Fibroblast of lung (primary cell): ENCODE measurements at regions not wholly inside any gene's neighbourhood (a gene's known extent, or its start where the extent isn't known, plus 50 kb on each side); places are given as distances from the start of the nearest gene placed in this dataset.

Experiments
- DNase-seq, 2 donors: peaks; one replicate each; pipeline versions ENCODE4 v3.0.0 to v3.0.0-alpha.2; 2010; ENCODE audit warnings: low read depth in 2 of 2
- H2AFZ ChIP-seq: 2 replicates; pipeline ENCODE4 v1.5.1; 2012; ENCODE audit warnings: low read length, control low read depth, inconsistent platforms
- H3K27ac ChIP-seq: 2 replicates; pipeline ENCODE4 v1.5.1; 2011; ENCODE audit warnings: low read length, control low read depth; ENCODE audit not compliant: insufficient read depth
- H3K27me3 ChIP-seq: 2 replicates; pipeline ENCODE4 v1.5.1; 2011; ENCODE audit warnings: mild to moderate bottlenecking, low read length; ENCODE audit not compliant: control insufficient read depth, insufficient read depth
- H3K36me3 ChIP-seq: 2 replicates; pipeline ENCODE4 v1.5.1; 2011; ENCODE audit warnings: low read length; ENCODE audit not compliant: control insufficient read depth, insufficient read depth
- H3K4me1 ChIP-seq: 2 replicates; pipeline ENCODE4 v1.5.1; 2011; ENCODE audit warnings: low read length; ENCODE audit not compliant: control insufficient read depth, insufficient read depth; ENCODE audit errors: extremely low read depth
- H3K4me2 ChIP-seq: 2 replicates; pipeline ENCODE4 v1.5.1; 2011; ENCODE audit warnings: low read length, control low read depth; ENCODE audit not compliant: insufficient read depth; ENCODE audit errors: extremely low read depth
- H3K4me3 ChIP-seq, 4 experiments: fragments of 200-600 bp in 1 of 4; sonication (generic) in 1 of 4; replicated peaks in 1 of 4; 2 replicates each; pipeline ENCODE4 v1.5.1; 2011 to 2016; ENCODE audit warnings: low read length in 4 of 4, low read depth in 3 of 4, mild to moderate bottlenecking in 3 of 4, control low read depth in 2 of 4, inconsistent platforms in 1 of 4, mixed read lengths in 1 of 4; ENCODE audit not compliant: insufficient read depth in 1 of 4; ENCODE audit errors: control extremely low read depth in 1 of 4
- H3K79me2 ChIP-seq: 2 replicates; pipeline ENCODE4 v1.5.1; 2012; ENCODE audit warnings: mild to moderate bottlenecking, low read length, inconsistent platforms; ENCODE audit not compliant: control insufficient read depth, insufficient read depth
- H3K9ac ChIP-seq: 2 replicates; pipeline ENCODE4 v1.5.1; 2011; ENCODE audit warnings: mild to moderate bottlenecking, low read length, control low read depth; ENCODE audit not compliant: insufficient read depth
- H3K9me3 ChIP-seq: 2 replicates; pipeline ENCODE4 v1.5.1; 2012; ENCODE audit warnings: low read depth, low read length; ENCODE audit not compliant: control insufficient read depth, insufficient read depth
- H4K20me1 ChIP-seq: 2 replicates; pipeline ENCODE4 v1.5.1; 2011; ENCODE audit warnings: low read length; ENCODE audit not compliant: control insufficient read depth, insufficient read depth; ENCODE audit errors: extremely low read depth
- CTCF ChIP-seq, 2 donors: IDR thresholded peaks in 1 of 2; conservative IDR thresholded peaks in 1 of 2; 1 replicate in 1 of 2; 2 replicates in 1 of 2; pipeline ENCODE4 v1.5.1; 2011 to 2012; ENCODE audit warnings: low read length in 2 of 2, control low read depth in 1 of 2, inconsistent platforms in 1 of 2, low read depth in 1 of 2, mild to moderate bottlenecking in 1 of 2
- EZH2 ChIP-seq: IDR thresholded peaks from 2 replicates; pipeline ENCODE4 v1.5.1; 2012; ENCODE audit warnings: low read length, control low read depth, mild to moderate bottlenecking; ENCODE audit errors: missing control alignments

DNA sequence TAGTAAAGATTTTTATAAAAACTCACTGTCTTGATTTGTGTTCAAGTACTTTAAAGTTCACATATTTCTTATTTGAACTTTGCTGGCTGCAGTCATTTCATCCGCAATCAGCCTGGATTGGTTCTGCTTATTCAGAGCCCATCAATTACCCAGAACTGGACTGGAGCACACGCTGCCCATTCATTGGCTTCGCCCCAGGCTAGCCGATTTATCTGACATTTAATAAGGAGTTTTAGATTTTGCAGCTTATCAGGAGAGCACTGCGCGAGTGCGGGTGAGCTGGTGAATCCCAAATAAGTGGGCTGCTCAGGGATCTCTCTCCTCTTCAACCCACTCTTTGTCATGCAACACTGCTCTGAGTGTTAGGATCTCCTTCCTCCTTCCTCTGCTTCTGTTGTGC lies 166.0 kb upstream of the GPR26 start:
- Histone ChIP-seq H3K4me3 (no peak overlapping the region), H3K9ac (no peak overlapping the region), H3K79me2 (no peaks in the 10 kb centered on the region), H4K20me1 (no peaks in the 10 kb centered on the region), H3K36me3 (no peaks in the 10 kb centered on the region), H3K27me3 (no peaks in the 10 kb centered on the region), H3K4me2 (no peak overlapping the region), H3K27ac (no peak overlapping the region), H3K4me1 (no peaks in the 10 kb centered on the region), H3K9me3 (no peaks in the 10 kb centered on the region), H2AFZ (no peak overlapping the region)
- DNase-seq, result no peak
- TF ChIP-seq CTCF (conservative IDR thresholded peaks at IDR 0.05 in 1 of 2, IDR thresholded peaks at IDR 0.05 in 1 of 2; ENCODE audit: low read depth in 1 of 2, low read length in 2 of 2) (no peak), EZH2 (no peak)

- Histone ChIP-seq H2AFZ (no peak overlapping the region), H3K27ac (no peak overlapping the region), H3K9me3 (no peaks in the 10 kb centered on the region), H3K4me3 (no peak overlapping the region), H3K4me1 (no peaks in the 10 kb centered on the region), H3K4me2 (no peak overlapping the region), H3K9ac (no peak overlapping the region), H3K27me3 (no peaks in the 10 kb centered on the region), H4K20me1 (no peaks in the 10 kb centered on the region), H3K79me2 (no peaks in the 10 kb centered on the region), H3K36me3 (no peaks in the 10 kb centered on the region)
- TF ChIP-seq CTCF (conservative IDR thresholded peaks at IDR 0.05 in 1 of 2, IDR thresholded peaks at IDR 0.05 in 1 of 2; ENCODE audit: low read depth in 1 of 2, low read length in 2 of 2), result no peak
- TF ChIP-seq EZH2, result no peak
- DNase-seq, result no peak
Observed at GRCh38 chr10:123501148-123501547, 165.0 kb upstream of the GPR26 start.

- H3K27ac ChIP-seq, result no peak overlapping the region
- no peak overlapping the region for H3K4me2 ChIP-seq
- H3K36me3 ChIP-seq, result no peaks in the 10 kb centered on the region
- no peaks in the 10 kb centered on the region for H3K27me3 ChIP-seq
- no peak overlapping the region for H3K9ac ChIP-seq
- no peak overlapping the region for H2AFZ ChIP-seq
- no peaks in the 10 kb centered on the region for H4K20me1 ChIP-seq
- H3K79me2 ChIP-seq, result no peaks in the 10 kb centered on the region
- H3K4me3 ChIP-seq, result no peak overlapping the region
- no peaks in the 10 kb centered on the region for H3K9me3 ChIP-seq
- TF ChIP-seq CTCF (conservative IDR thresholded peaks at IDR 0.05 in 1 of 2, IDR thresholded peaks at IDR 0.05 in 1 of 2; ENCODE audit: low read depth in 1 of 2, low read length in 2 of 2) (no peak), EZH2 (no peak)
- no peak for DNase-seq
- H3K4me1 ChIP-seq, result no peaks in the 10 kb centered on the region
Observed at GRCh38 chr10:123502983-123503382, 163.2 kb upstream of the GPR26 start.
